ENCODE measurements at regions not wholly inside any gene's neighbourhood (a gene's known extent, or its start where the extent isn't known, plus 50 kb on each side); places are given as distances from the start of the nearest gene placed in this dataset.
"Not testable (repeated sequence)": the region's sequence is repeated elsewhere in the genome, so short reads cannot be mapped to it uniquely, and the experiment has no call there.

DNA sequence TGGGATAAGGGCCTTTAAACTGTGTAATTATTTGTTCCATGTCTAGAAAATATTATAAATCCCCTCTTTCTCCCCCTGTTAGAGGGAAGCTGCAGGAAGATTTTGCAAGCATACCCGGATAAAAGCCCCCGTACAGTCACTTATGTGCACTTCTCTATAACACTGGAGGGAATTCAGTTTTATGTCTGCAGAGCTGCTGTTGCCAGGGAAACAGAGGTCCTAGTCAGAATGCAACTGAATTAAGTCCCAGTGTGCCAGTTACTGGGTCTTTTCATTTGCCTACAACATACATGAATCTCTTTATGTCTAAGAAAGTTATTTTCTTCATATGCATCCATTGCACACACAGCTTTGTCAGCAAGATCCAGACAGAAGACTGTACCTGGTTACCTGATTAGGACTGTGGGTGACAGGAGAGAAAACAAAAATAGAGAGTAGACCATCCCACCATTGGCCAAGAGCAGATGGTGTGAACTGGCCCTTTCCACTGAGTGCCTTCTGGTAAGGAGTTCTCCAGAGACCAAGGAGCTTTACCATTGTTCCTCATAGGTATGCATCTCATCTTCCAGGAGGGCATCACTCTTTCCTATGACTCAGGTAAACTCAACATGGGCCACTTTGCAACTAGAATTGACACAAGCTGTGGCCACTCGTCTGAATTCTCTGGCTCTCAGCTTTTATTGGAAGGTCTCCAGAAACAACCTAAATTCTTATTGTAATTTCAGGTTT is 180.8 kb upstream of the PHACTR1 start:
- Mint-ChIP-seq H3K27me3 (ENCODE audit: low read depth) (peaks cover 4% of the 10 kb centered on the region), H3K4me3 (no peak overlapping the region), H3K4me1 (ENCODE audit: low read depth) (no peaks in the 10 kb centered on the region), H3K36me3 (ENCODE audit: insufficient read depth) (no peaks in the 10 kb centered on the region), H3K9me3 (no peaks in the 10 kb centered on the region)
- DNase-seq (no peak), ATAC-seq (no peak)

DNA sequence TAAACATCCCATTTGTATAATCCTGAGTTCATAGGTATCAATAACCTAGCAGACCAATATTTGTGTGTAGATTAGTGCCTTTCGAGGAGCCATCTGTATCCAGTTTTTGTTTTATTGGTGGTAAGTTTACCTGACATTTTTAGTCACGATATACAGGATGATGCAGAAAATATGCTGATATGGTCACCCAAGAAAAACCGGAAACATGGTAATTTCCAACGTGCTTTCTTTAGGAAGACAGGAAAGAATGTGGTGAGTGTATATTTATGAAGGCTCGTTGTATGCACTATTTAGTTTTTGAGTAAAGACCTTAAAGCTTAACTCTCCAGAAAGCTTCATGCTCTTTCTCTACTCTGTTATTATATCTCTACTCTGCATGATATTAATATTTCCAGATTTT is 180.2 kb upstream of the PHACTR1 start:
- Mint-ChIP-seq H3K36me3 (ENCODE audit: insufficient read depth) (no peaks in the 10 kb centered on the region), H3K4me3 (no peak overlapping the region), H3K4me1 (ENCODE audit: low read depth) (no peaks in the 10 kb centered on the region)

DNA sequence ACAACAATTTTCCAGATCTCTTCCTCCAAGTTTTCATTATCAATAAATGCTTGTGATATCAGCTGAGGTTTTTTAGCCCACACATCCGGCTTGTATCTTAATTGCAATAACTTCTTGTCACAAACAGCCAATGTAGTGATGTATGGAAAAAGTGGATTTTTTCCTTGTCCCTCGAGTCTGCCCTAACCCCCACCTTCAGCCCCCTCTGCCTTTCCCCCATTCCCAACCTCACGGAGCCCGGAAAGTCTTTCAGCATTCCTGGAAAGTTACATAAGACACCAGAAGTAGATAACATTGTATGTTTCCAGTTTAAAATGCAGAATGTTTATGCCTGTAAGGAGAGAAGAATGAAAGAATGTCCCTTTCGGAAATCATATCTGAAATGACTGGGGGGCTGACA is 179.2 kb upstream of the PHACTR1 start:
- H3K27me3 Mint-ChIP-seq (ENCODE audit: low read depth) = peaks cover 4% of the 10 kb centered on the region
- H3K4me3 Mint-ChIP-seq = no peak overlapping the region
- no peak for DNase-seq
- H3K36me3 Mint-ChIP-seq (ENCODE audit: insufficient read depth) = no peaks in the 10 kb centered on the region
- no peaks in the 10 kb centered on the region for H3K9me3 Mint-ChIP-seq
- H3K4me1 Mint-ChIP-seq (ENCODE audit: low read depth) = no peaks in the 10 kb centered on the region
- ATAC-seq = no peak

More for the DNA sequence above, 180.2 kb upstream of the PHACTR1 start:
- DNase-seq (no peak), ATAC-seq (no peak)
- Mint-ChIP-seq H3K27me3 (ENCODE audit: low read depth) (peaks cover 4% of the 10 kb centered on the region), H3K9me3 (no peaks in the 10 kb centered on the region)

DNA sequence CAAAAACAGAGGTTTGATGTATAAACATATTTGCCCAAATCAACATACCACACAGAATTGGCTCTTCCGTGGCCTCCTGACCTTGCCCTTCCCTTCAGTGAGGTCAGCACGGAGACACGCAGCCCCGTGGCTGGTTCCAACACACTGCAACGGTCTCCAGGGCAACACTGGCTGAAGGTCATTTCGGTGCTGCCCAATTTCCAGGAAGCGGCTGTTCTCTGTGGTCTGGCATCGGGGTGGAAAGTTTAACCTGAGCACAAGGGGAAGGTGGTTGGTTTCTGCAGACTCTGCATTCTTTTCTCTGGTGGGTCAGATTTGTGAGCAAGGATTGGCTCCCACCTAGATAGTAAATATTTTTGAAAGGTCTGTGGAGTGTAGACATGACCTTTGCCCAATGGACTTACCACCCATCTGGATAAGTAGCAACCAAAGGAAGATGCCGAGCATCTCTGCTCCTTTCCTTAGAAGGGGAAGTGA is 177.6 kb upstream of the PHACTR1 start:
- Mint-ChIP-seq H3K27me3 (ENCODE audit: low read depth) (peaks cover 5% of the 10 kb centered on the region), H3K36me3 (ENCODE audit: insufficient read depth) (no peaks in the 10 kb centered on the region), H3K4me1 (ENCODE audit: low read depth) (no peaks in the 10 kb centered on the region), H3K4me3 (no peak overlapping the region), H3K9me3 (peaks cover 4% of the 10 kb centered on the region)
- ATAC-seq (no peak), DNase-seq (no peak)

DNA sequence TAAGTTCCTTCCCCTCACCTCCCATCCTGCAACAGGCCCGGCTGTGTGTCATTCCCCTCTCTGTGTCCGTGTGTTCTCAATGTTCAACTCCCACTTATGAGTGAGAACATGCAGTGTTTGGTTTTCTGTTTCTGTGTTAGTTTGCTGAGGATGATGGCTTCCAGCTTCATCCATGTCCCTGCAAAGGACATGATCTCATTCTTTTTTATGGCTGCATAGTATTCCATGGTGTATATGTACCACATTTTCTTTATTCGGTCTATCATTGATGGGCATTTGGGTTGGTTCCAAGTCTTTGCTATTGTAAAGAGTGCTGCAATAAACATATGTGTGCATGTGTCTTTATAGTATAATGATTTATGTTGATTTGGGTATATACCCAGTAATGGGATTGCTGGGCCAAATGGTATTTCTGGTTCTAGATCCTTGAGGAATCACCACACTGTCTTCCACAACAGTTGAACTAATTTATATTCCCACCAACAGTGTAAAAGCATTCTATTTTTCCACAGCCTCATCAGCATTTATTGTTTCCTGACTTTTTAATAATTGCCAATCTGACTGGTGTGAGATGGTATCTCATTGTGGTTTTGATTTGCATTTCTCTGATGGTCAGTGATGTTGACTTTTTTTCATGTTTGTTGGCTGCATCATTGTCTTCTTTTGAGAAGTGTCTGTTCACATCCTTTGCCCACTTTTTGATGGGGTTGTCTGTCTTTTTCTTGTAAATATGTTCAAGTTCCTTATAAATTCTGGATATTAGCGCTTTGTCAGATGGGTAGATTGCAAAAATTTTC is 174.1 kb upstream of the PHACTR1 start:
- not testable (repeated sequence) for H3K36me3 Mint-ChIP-seq (ENCODE audit: insufficient read depth); H3K27me3 Mint-ChIP-seq (ENCODE audit: low read depth); H3K4me1 Mint-ChIP-seq (ENCODE audit: low read depth); ATAC-seq; DNase-seq; H3K4me3 Mint-ChIP-seq; H3K9me3 Mint-ChIP-seq

DNA sequence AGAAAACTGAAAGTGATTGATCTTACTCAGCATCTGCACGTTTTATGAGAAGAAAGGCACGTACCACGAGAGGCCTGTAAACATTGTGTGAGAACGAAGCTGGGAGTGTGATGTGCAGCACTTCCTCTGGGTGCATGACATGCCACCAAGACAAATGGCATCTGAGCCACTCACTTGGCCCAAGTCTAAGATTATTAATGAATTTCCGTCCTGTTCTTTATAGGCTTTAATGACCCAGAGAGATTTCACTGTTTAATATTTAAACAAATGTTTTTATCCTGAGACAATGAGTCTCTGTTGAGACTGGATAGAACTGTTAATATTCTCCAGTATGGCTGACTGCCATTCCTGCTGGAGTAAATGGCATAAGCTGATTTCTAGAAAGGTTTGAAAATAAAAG is 172.6 kb upstream of the PHACTR1 start:
- ATAC-seq (no peak), DNase-seq (no peak)
- Mint-ChIP-seq H3K9me3 (peaks cover 4% of the 10 kb centered on the region), H3K4me1 (ENCODE audit: low read depth) (no peaks in the 10 kb centered on the region), H3K4me3 (no peak overlapping the region), H3K27me3 (ENCODE audit: low read depth) (peaks cover 12% of the 10 kb centered on the region), H3K36me3 (ENCODE audit: insufficient read depth) (no peaks in the 10 kb centered on the region)

DNA sequence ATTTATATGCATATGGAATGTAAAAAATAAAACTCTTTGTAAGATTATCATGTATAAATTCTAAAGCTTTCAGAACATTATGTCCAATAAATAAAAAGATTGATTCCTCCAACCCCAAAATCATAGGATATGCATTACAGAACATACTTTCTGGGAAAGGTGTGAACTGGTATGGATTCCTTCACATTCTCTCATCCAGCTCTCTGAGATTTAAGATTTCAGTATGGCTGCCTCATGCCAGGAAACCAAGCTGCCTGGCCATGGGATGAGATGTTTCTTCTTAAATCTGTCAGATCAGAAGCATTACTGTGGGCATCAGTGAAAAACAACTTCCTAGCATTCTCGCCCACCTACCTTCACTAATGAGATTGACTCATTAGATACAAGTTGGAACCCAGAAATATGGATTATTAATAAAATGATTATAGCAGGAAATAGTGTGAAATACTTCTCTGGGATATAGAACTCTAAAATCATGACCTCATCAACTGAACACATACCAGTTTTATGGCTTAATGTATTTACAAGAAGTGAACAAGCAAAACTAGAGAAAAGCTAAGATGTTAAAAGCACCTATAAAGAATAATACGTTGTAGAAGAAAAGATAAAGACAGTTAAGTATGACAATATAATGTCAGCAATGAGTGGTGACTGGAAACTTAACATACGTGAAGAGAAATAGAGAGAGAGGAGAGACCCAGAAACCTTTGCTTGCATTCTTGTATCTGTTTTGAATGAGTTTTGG is 171.6 kb upstream of the PHACTR1 start:
- Mint-ChIP-seq H3K36me3 (ENCODE audit: insufficient read depth) (no peaks in the 10 kb centered on the region), H3K9me3 (peaks cover 4% of the 10 kb centered on the region), H3K4me3 (no peak overlapping the region), H3K4me1 (ENCODE audit: low read depth) (no peaks in the 10 kb centered on the region), H3K27me3 (ENCODE audit: low read depth) (peaks cover 8% of the 10 kb centered on the region)
- no peak for DNase-seq
- no peak for ATAC-seq

DNA sequence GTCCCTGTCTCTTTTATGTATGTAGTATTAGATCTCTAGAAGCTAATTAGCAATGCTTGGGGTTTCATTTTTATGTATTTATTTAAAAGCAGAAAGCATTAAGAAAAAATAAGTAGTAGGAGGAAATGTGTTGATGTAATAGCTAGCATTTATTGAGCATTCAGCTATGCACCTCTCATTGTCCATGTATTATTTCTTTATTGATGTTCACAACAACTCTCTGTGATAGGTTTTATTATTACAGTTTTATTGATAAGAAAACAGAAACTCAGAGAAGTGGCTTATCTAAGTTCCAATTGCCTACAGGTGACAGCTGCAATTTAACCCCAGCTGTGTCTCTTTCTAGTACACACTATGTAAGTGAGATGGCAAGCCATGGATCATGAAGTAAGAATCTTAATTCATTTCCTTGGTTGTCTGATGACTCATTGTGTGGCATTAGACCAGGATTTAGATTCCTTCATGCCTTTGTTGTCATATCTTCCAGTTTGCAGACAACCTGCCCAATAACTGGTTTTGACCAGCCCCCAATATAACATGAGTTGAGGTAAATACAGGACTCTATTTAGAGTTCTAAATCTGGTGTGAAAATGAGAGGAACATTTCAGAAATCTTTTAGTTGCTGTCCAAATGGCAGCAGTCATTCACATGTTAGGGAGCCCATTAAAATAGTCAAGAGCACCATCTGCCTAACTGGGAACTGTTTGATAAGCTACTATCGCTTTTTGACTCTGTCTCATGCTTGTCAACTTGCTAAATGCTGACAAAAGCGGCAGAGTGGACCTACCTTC is 170.8 kb upstream of the PHACTR1 start:
- no peaks in the 10 kb centered on the region for H3K36me3 Mint-ChIP-seq (ENCODE audit: insufficient read depth)
- H3K4me3 Mint-ChIP-seq = no peak overlapping the region
- H3K9me3 Mint-ChIP-seq = peaks cover 4% of the 10 kb centered on the region
- peaks cover 8% of the 10 kb centered on the region for H3K27me3 Mint-ChIP-seq (ENCODE audit: low read depth)
- DNase-seq (no peak), ATAC-seq (no peak)
- H3K4me1 Mint-ChIP-seq (ENCODE audit: low read depth) = no peaks in the 10 kb centered on the region

DNA sequence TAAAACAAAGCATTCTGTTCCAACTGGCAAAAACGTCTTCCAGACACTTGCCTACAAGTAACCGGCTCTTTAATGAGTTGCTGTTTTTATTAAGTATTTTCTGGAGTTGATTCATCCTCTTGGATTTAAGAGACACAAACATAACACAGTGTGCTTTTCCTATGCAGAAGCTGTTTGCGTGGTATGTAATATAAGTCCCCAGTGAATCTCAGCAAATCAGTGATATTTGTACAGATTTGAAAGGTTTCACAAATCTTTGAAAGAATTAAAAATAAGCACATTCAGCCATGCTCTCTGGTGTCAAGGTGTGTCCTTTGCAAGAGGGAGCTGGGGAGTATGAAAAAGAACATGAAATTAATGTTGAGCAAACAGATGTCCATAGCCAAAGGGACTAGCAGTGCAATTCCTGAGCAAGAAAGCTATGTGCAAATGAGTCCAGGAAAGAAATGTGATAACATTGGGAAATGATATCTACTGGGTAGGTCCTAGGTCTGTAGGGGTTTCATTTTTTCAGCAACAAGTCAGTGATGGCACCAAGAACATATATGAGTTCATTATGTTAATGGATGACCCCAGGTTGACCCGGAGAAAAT is 170.1 kb upstream of the PHACTR1 start:
- Mint-ChIP-seq H3K36me3 (ENCODE audit: insufficient read depth) (no peaks in the 10 kb centered on the region), H3K27me3 (ENCODE audit: low read depth) (peaks cover 8% of the 10 kb centered on the region), H3K9me3 (peaks cover 4% of the 10 kb centered on the region), H3K4me1 (ENCODE audit: low read depth) (no peaks in the 10 kb centered on the region), H3K4me3 (no peak overlapping the region)
- ATAC-seq = no peak
- no peak for DNase-seq

GRCh38 chr6:12548526-12548925 is 168.0 kb upstream of the PHACTR1 start:
- ATAC-seq = no peak
- Mint-ChIP-seq H3K9me3 (no peaks in the 10 kb centered on the region), H3K4me3 (no peak overlapping the region), H3K36me3 (ENCODE audit: insufficient read depth) (no peaks in the 10 kb centered on the region), H3K4me1 (ENCODE audit: low read depth) (no peaks in the 10 kb centered on the region), H3K27me3 (ENCODE audit: low read depth) (peaks cover 8% of the 10 kb centered on the region)
- no peak for DNase-seq

- H3K36me3 Mint-ChIP-seq (ENCODE audit: insufficient read depth); H3K27me3 Mint-ChIP-seq (ENCODE audit: low read depth); H3K4me1 Mint-ChIP-seq (ENCODE audit: low read depth); DNase-seq; H3K4me3 Mint-ChIP-seq; H3K9me3 Mint-ChIP-seq; ATAC-seq: not testable (repeated sequence)
These were observed 167.1 kb upstream of the PHACTR1 start for GRCh38 chr6:12549445-12549844.

DNA sequence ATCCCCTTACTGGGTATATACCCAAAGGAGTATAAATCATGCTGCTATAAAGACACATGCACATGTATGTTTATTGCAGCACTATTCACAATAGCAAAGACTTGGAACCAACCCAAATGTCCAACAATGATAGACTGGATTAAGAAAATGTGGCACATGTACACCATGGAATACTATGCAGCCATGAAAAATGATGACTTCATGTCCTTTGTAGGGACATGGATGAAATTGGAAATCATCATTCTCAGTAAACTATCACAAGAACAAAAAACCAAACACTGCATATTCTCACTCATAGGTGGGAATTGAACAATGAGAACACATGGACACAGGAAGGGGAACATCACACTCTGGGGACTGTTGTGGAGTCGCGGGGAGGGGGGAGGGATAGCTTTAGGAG is 161.7 kb upstream of the PHACTR1 start:
- H3K36me3 Mint-ChIP-seq (ENCODE audit: insufficient read depth); ATAC-seq; H3K9me3 Mint-ChIP-seq; DNase-seq; H3K27me3 Mint-ChIP-seq (ENCODE audit: low read depth); H3K4me3 Mint-ChIP-seq; H3K4me1 Mint-ChIP-seq (ENCODE audit: low read depth): not testable (repeated sequence)

DNA sequence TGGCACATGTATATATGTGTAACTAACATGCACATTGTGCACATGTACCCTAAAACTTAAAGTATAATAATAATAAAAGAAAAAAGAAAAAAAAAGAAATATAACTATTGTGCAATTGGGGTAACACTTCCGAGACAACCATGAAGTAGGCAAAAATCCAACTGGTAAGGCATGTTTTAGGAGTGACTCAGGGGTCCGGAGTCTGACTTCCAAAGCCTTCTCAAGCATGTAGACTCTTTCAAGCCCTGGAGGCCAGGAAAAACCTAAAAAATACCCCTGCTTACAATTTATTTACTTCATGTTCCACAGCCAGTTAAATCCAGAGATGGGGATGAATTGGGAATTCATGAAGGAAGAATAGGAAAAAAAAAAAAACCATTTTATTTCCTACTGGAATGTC is 161.3 kb upstream of the PHACTR1 start:
- Mint-ChIP-seq H3K9me3 (no peaks in the 10 kb centered on the region), H3K4me1 (ENCODE audit: low read depth) (no peaks in the 10 kb centered on the region), H3K27me3 (ENCODE audit: low read depth) (peaks cover 2% of the 10 kb centered on the region), H3K36me3 (ENCODE audit: insufficient read depth) (no peaks in the 10 kb centered on the region), H3K4me3 (no peak overlapping the region)
- DNase-seq (no peak), ATAC-seq (no peak)

DNA sequence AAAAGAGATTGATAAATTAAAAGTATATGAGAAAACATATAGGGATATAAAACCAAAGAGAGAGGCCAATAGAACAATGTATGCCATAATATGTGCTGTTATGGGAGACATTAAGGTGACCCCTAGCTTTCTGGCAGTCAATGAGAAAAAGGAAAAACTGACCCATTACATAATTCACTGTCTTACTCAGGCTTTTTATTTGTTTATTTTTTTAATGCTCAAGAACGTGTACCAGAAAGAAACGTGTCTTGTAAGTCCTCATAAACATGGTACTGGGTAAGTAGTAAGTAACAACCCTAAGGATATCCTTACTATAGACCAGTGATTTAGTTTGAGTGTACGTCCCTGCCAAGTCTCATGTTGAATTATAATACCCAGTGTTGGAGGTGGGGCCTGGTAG is 160.8 kb upstream of the PHACTR1 start:
- Mint-ChIP-seq H3K27me3 (ENCODE audit: low read depth) (peaks cover 2% of the 10 kb centered on the region), H3K4me1 (ENCODE audit: low read depth) (no peaks in the 10 kb centered on the region), H3K9me3 (no peaks in the 10 kb centered on the region), H3K36me3 (ENCODE audit: insufficient read depth) (no peaks in the 10 kb centered on the region), H3K4me3 (no peak overlapping the region)
- DNase-seq (no peak), ATAC-seq (no peak)
